ENCODE measurements at regions not wholly inside any gene's neighbourhood (a gene's known extent, or its start where the extent isn't known, plus 50 kb on each side); places are given as distances from the start of the nearest gene placed in this dataset.

- FAIRE-seq: no peak
These were observed 245.4 kb upstream of the SPTLC3 start for GRCh38 chr20:12763406-12763805.

GRCh38 chr20:12764053-12764452 is 244.7 kb upstream of the SPTLC3 start:
- FAIRE-seq: no peak

- FAIRE-seq: no peak
These were observed 243.9 kb upstream of the SPTLC3 start for GRCh38 chr20:12764851-12765250.

GRCh38 chr20:12773936-12774335 is 234.8 kb upstream of the SPTLC3 start:
- no peak for FAIRE-seq

- no peak for FAIRE-seq
These were observed 233.7 kb upstream of the SPTLC3 start for GRCh38 chr20:12775041-12775440.

- FAIRE-seq: no peak
These were observed 231.8 kb upstream of the SPTLC3 start for GRCh38 chr20:12777016-12777415.

- no peak for FAIRE-seq
These were observed 222.5 kb upstream of the SPTLC3 start for GRCh38 chr20:12786276-12786675.

GRCh38 chr20:12788632-12789299 is 220.0 kb upstream of the SPTLC3 start:
- no peak for FAIRE-seq

GRCh38 chr20:12790859-12791258 is 217.9 kb upstream of the SPTLC3 start:
- FAIRE-seq: no peak

- FAIRE-seq: no peak
These were observed 210.5 kb upstream of the SPTLC3 start for GRCh38 chr20:12798286-12798685.

- FAIRE-seq: no peak
These were observed 200.7 kb upstream of the SPTLC3 start for GRCh38 chr20:12808006-12808567.

GRCh38 chr20:12815231-12815768 is 193.5 kb upstream of the SPTLC3 start:
- FAIRE-seq: peak; percentile 55

- FAIRE-seq: no peak
These were observed 192.9 kb upstream of the SPTLC3 start for GRCh38 chr20:12815778-12816408.

- no peak for FAIRE-seq
These were observed 187.5 kb upstream of the SPTLC3 start for GRCh38 chr20:12821249-12821648.

- FAIRE-seq: no peak
These were observed 185.0 kb upstream of the SPTLC3 start for GRCh38 chr20:12823734-12824133.

GRCh38 chr20:12824328-12825225 is 184.2 kb upstream of the SPTLC3 start:
- no peak for FAIRE-seq

GRCh38 chr20:12825226-12825595 is 183.6 kb upstream of the SPTLC3 start:
- FAIRE-seq: no peak

GRCh38 chr20:12827816-12828385 is 180.9 kb upstream of the SPTLC3 start:
- no peak for FAIRE-seq

GRCh38 chr20:12829170-12829569 is 179.6 kb upstream of the SPTLC3 start:
- no peak for FAIRE-seq

- FAIRE-seq: no peak
These were observed 174.9 kb upstream of the SPTLC3 start for GRCh38 chr20:12833861-12834260.

- FAIRE-seq: no peak
These were observed 172.8 kb upstream of the SPTLC3 start for GRCh38 chr20:12835999-12836398.

- no peak for FAIRE-seq
These were observed 171.1 kb upstream of the SPTLC3 start for GRCh38 chr20:12837646-12838045.

All from endometrium (tissue), 2 donors.